ENCODE measurements at regions not wholly inside any gene's neighbourhood (a gene's known extent, or its start where the extent isn't known, plus 50 kb on each side); places are given as distances from the start of the nearest gene placed in this dataset.

DNA sequence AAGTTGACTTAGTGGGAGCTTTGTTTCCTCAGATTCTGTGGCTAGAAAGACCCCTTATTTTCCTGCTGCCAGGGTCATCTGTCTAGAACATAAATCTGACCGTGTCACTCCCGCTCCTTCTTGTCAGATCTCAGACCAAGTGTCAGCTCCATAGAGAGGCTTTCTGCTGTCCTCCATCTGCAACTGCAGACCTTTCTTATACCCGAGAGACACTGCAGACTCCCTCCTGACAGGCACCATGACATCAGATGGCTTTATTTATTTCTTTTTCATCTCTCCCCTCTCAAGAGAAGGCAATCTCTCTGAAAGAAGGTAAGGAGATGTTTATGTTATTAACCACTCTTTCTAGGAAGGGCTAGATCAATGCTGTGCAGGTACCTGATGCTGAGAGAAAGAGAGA lies 726.5 kb downstream of the UQCRFS1 start:
- TF ChIP-seq POLR2A (IDR thresholded peaks at IDR 0.05), result no peak
- TF ChIP-seq, protein P1, sequence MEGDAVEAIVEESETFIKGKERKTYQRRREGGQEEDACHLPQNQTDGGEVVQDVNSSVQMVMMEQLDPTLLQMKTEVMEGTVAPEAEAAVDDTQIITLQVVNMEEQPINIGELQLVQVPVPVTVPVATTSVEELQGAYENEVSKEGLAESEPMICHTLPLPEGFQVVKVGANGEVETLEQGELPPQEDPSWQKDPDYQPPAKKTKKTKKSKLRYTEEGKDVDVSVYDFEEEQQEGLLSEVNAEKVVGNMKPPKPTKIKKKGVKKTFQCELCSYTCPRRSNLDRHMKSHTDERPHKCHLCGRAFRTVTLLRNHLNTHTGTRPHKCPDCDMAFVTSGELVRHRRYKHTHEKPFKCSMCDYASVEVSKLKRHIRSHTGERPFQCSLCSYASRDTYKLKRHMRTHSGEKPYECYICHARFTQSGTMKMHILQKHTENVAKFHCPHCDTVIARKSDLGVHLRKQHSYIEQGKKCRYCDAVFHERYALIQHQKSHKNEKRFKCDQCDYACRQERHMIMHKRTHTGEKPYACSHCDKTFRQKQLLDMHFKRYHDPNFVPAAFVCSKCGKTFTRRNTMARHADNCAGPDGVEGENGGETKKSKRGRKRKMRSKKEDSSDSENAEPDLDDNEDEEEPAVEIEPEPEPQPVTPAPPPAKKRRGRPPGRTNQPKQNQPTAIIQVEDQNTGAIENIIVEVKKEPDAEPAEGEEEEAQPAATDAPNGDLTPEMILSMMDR (IDR thresholded peaks at IDR 0.05), result no peak
- Histone ChIP-seq H3K9me3 (no peaks in the 10 kb centered on the region), H3K4me3 (no peak overlapping the region), H3K4me1 (peaks cover 3% of the 10 kb centered on the region), H3K27ac (no peak overlapping the region), H3K36me3 (replicated peaks in 1 of 2; ENCODE audit: insufficient read depth in 1 of 2, low read depth in 2 of 2) (no peaks in the 10 kb centered on the region), H3K27me3 (no peaks in the 10 kb centered on the region)
- ATAC-seq (no peak), DNase-seq (no peak)
- intact Hi-C loops (cut with DNase I), result no loop called here
- 60 to 70% methylated on average over 3 of the region's 3 CpGs for WGBS, 2 donors

DNA sequence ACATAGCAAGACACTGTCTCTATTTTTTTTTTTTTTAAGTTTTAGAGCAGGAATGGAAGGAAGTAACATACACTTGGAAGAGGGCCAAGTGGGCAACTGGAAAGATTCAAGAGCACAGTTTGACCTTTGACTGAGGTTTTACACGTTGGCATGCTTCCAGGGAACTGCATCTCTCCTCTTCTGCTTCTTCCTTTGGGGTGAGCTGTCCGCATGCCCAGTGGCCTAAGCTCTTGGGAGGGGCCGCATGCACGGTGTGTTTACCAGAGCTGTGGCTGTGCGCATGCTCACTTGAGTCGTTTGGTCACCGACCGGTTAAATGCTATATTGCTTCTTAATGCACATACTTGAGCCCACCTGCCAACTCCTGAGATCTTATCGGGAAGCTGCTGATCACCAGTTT lies 727.7 kb downstream of the UQCRFS1 start:
- H3K4me1 ChIP-seq, result peaks cover 7% of the 10 kb centered on the region
- ATAC-seq, result no peak
- 55 to 63% methylated on average over 9 of the region's 9 CpGs for WGBS, 2 donors
- H3K36me3 ChIP-seq (replicated peaks in 1 of 2; ENCODE audit: insufficient read depth in 1 of 2, low read depth in 2 of 2), result no peaks in the 10 kb centered on the region
- no peak overlapping the region for H3K27ac ChIP-seq
- peak in 3 of 4 donors; percentile 9 to 55 (median 16) for DNase-seq
- H3K9me3 ChIP-seq, result no peaks in the 10 kb centered on the region
- TF ChIP-seq, protein P1 (IDR thresholded peaks at IDR 0.05), result no peak
- no peak for TF ChIP-seq POLR2A (IDR thresholded peaks at IDR 0.05)
- H3K27me3 ChIP-seq, result no peaks in the 10 kb centered on the region
- intact Hi-C loops (cut with DNase I), result no loop called here
- no peak overlapping the region for H3K4me3 ChIP-seq

DNA sequence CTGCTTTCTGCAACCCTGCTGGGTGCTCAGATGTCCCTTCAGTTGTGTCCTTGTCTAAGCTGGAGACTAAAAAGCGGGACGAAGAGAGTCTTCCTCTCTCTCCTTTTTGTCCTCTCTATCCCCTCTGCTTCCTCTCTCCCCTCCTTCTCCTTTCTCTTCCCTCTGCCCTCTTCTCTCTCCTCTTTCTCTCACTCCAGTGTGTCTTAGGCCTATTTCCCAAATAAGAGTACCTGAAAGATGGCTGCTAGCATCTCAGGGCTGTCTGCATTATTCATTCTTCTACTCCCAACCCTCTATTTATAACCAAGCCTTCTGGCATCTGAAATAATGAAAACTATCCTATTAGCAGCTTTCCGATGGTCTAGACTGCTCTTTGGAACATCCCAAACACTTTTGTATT lies 729.8 kb downstream of the UQCRFS1 start:
- no peaks in the 10 kb centered on the region for H3K36me3 ChIP-seq (replicated peaks in 1 of 2; ENCODE audit: insufficient read depth in 1 of 2, low read depth in 2 of 2)
- H3K27ac ChIP-seq, result no peak overlapping the region
- intact Hi-C loops (cut with DNase I), result no loop called here
- 87 to 90% methylated on average over 3 of the region's 3 CpGs for WGBS, 2 donors
- ATAC-seq (no peak), DNase-seq (no peak)
- H3K4me3 ChIP-seq, result no peak overlapping the region
- no peak for TF ChIP-seq POLR2A (IDR thresholded peaks at IDR 0.05)
- TF ChIP-seq, protein P1 (IDR thresholded peaks at IDR 0.05), result no peak
- no peaks in the 10 kb centered on the region for H3K27me3 ChIP-seq
- peaks cover 7% of the 10 kb centered on the region for H3K4me1 ChIP-seq
- no peaks in the 10 kb centered on the region for H3K9me3 ChIP-seq

DNA sequence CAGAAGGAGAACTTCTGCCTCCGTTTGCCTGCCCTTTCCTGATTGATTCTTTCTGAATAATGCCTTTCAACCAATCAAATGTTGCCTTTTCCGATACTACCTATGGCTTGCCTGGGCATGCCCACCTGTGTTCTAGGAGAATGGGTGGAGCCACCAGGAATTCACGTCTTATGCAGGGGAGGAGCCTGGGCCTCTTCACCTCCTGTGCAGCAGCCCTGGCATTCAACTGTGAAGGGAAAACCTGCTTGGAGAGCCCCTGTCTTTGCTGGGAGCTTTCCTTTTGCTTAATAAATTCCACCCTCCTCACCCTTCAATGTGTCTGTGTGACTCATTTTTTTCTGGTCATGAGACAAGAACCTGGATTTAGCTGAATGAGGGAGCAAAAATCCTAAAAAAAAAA lies 730.7 kb downstream of the UQCRFS1 start:
- DNase-seq (no peak), ATAC-seq (no peak)
- 54 to 76% methylated on average over 3 of the region's 3 CpGs for WGBS, 2 donors
- Histone ChIP-seq H3K9me3 (no peaks in the 10 kb centered on the region), H3K4me3 (no peak overlapping the region), H3K27ac (no peak overlapping the region), H3K4me1 (peaks cover 7% of the 10 kb centered on the region), H3K36me3 (replicated peaks in 1 of 2; ENCODE audit: insufficient read depth in 1 of 2, low read depth in 2 of 2) (no peaks in the 10 kb centered on the region), H3K27me3 (no peaks in the 10 kb centered on the region)
- intact Hi-C loops (cut with DNase I), result no loop called here
- TF ChIP-seq, protein P1 (IDR thresholded peaks at IDR 0.05), result no peak
- TF ChIP-seq POLR2A (IDR thresholded peaks at IDR 0.05), result no peak

DNA sequence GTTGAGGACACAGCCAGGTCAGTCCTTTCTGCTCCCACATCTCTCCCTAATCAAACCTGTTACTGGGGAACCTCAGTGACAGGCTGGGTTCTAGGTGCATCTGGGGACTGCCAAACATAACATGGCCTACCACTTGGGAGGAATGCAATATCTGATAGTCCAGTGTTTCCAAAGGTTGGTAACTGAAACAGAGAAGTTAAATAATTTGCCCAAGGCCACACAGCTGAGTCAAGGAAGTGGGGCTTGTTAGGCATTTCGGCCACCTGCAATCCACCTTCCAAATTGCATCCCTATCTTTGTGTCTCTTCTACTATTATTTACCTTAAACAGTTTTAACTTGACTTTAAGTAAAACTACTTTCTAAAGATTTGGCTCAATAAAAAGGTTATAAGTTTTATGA lies 731.3 kb downstream of the UQCRFS1 start:
- WGBS, 2 donors, result 64 to 69% methylated on average over 1 of the region's 1 CpG
- H3K36me3 ChIP-seq (replicated peaks in 1 of 2; ENCODE audit: insufficient read depth in 1 of 2, low read depth in 2 of 2), result no peaks in the 10 kb centered on the region
- TF ChIP-seq, protein P1 (IDR thresholded peaks at IDR 0.05), result no peak
- no peak for TF ChIP-seq POLR2A (IDR thresholded peaks at IDR 0.05)
- peaks cover 7% of the 10 kb centered on the region for H3K4me1 ChIP-seq
- intact Hi-C loops (cut with DNase I), result no loop called here
- ATAC-seq (no peak), DNase-seq (no peak)
- H3K4me3 ChIP-seq, result no peak overlapping the region
- H3K9me3 ChIP-seq, result no peaks in the 10 kb centered on the region
- peak overlapping the region in 2 of 4 donors; percentile 27 to 45 for H3K27ac ChIP-seq
- H3K27me3 ChIP-seq, result no peaks in the 10 kb centered on the region
